Naive thymus-derived CD4-positive, alpha-beta T cell (primary cell): ENCODE measurements at regions not wholly inside any gene's neighbourhood (a gene's known extent, or its start where the extent isn't known, plus 50 kb on each side); places are given as distances from the start of the nearest gene placed in this dataset.

Experiments
- ATAC-seq: fragments of 150-1000 bp; cut with Tn5 transposase; 2 replicates; pipeline ENCODE4 v1.10.0; 2021; ENCODE audit warnings: mild to moderate bottlenecking, moderate library complexity
- CTCF ChIA-PET: fragments of 350-600 bp; sonication (Branson Sonifier 250); formaldehyde crosslinking; loops from one replicate; lab custom pipeline; 2021; ENCODE audit warnings: antibody characterized with exemption; lab: Charles Lee
- POLR2A ChIA-PET: fragments of 350-600 bp; sonication (Branson Sonifier 250); formaldehyde crosslinking; loops from one replicate; lab custom pipeline; 2021; ENCODE audit warnings: antibody characterized with exemption, inconsistent platforms; lab: Charles Lee
- DNase-seq, 9 donors: peaks; one replicate each; pipeline versions ENCODE4 v3.0.0 to v3.0.0-alpha.2; 2020 to 2022; ENCODE audit warnings: mixed read lengths in 1 of 9
- H3K27ac ChIP-seq: one replicate; pipeline ENCODE4 v1.7.0; 2013; ENCODE audit warnings: mild to moderate bottlenecking, low read depth, low read length, moderate library complexity
- H3K27me3 ChIP-seq, 2 donors: one replicate each; pipeline ENCODE4 v1.7.0; 2013; ENCODE audit warnings: low read length in 2 of 2, mild to moderate bottlenecking in 2 of 2, moderate library complexity in 2 of 2; ENCODE audit not compliant: control insufficient read depth in 2 of 2, insufficient read depth in 2 of 2
- H3K36me3 ChIP-seq, 3 experiments: 1 replicate in 2 of 3; 2 replicates in 1 of 3; pipeline ENCODE4 v1.7.0; 2013; ENCODE audit warnings: low read length in 3 of 3, mild to moderate bottlenecking in 3 of 3, moderate library complexity in 1 of 3; ENCODE audit not compliant: insufficient read depth in 3 of 3, control insufficient read depth in 2 of 3
- H3K4me1 ChIP-seq, 2 donors: one replicate each; pipeline ENCODE4 v1.7.0; 2013; ENCODE audit warnings: low read length in 2 of 2, mild to moderate bottlenecking in 2 of 2, moderate library complexity in 1 of 2; ENCODE audit not compliant: control insufficient read depth in 2 of 2, insufficient read depth in 2 of 2
- H3K4me3 ChIP-seq: 2 replicates; pipeline ENCODE4 v1.7.0; 2013; ENCODE audit warnings: mild to moderate bottlenecking, low read length
- H3K9me3 ChIP-seq, 3 experiments: 1 replicate in 2 of 3; 2 replicates in 1 of 3; pipeline ENCODE4 v1.7.0; 2013; ENCODE audit warnings: low read length in 3 of 3; ENCODE audit not compliant: control insufficient read depth in 2 of 3
- H3K27ac Mint-ChIP-seq, 9 donors: one replicate each; pipeline ENCODE4 v1.8.0; 2020 to 2022; ENCODE audit warnings: mixed read lengths in 9 of 9, mild to moderate bottlenecking in 8 of 9, moderate library complexity in 5 of 9, inconsistent platforms in 2 of 9
- H3K27me3 Mint-ChIP-seq, 5 donors: one replicate each; pipeline ENCODE4 v1.8.0; 2021 to 2022; ENCODE audit warnings: mixed read lengths in 5 of 5, mild to moderate bottlenecking in 1 of 5
- H3K36me3 Mint-ChIP-seq, 5 donors: one replicate each; pipeline ENCODE4 v1.8.0; 2020 to 2022; ENCODE audit warnings: mixed read lengths in 5 of 5, mild to moderate bottlenecking in 3 of 5, inconsistent platforms in 1 of 5
- H3K4me1 Mint-ChIP-seq, 7 donors: one replicate each; pipeline ENCODE4 v1.8.0; 2020 to 2022; ENCODE audit warnings: mixed read lengths in 7 of 7, mild to moderate bottlenecking in 3 of 7, inconsistent platforms in 1 of 7
- H3K4me3 Mint-ChIP-seq, 10 donors: one replicate each; pipeline ENCODE4 v1.8.0; 2020 to 2022; ENCODE audit warnings: mild to moderate bottlenecking in 10 of 10, mixed read lengths in 10 of 10, moderate library complexity in 6 of 10, inconsistent platforms in 2 of 10
- H3K9me3 Mint-ChIP-seq, 11 donors: one replicate each; pipeline ENCODE4 v1.8.0; 2020 to 2022; ENCODE audit warnings: mixed read lengths in 11 of 11, mild to moderate bottlenecking in 4 of 11, inconsistent platforms in 1 of 11, moderate library complexity in 1 of 11
- intact Hi-C, 2 donors: fragments of 100-400 bp; cut with micrococcal nuclease; formaldehyde crosslinking; loops; one replicate each; pipeline ENCODE4 v1.15.1; 2023

GRCh38 chr16:87025676-87026075 is 291.5 kb downstream of the C16orf95 start:
- no peak overlapping the region for H3K27ac Mint-ChIP-seq
- ATAC-seq, result no peak
- H3K9me3 Mint-ChIP-seq, result peaks cover 0 to 13% (median 5%) of the 10 kb centered on the region in 11 donors
- peaks cover 2 to 18% (median 6%) of the 10 kb centered on the region in 5 donors for H3K27me3 Mint-ChIP-seq
- ChIA-PET CTCF (no interaction called here), POLR2A (no interaction called here)
- no peak overlapping the region for H3K4me3 Mint-ChIP-seq
- Histone ChIP-seq H3K36me3 (no peaks in the 10 kb centered on the region), H3K27ac (no peak overlapping the region), H3K27me3 (no peaks in the 10 kb centered on the region), H3K4me3 (no peak overlapping the region), H3K4me1 (no peaks in the 10 kb centered on the region), H3K9me3 (no peaks in the 10 kb centered on the region)
- DNase-seq, result no peak
- H3K36me3 Mint-ChIP-seq, result no peaks in the 10 kb centered on the region
- no peaks in the 10 kb centered on the region for H3K4me1 Mint-ChIP-seq
- intact Hi-C loops, result no loop called here

- CTCF ChIA-PET, result no interaction called here
These were observed 290.1 kb downstream of the C16orf95 start for GRCh38 chr16:87027056-87027616.

GRCh38 chr16:87028481-87029320 is 288.5 kb downstream of the C16orf95 start:
- ATAC-seq (no peak), DNase-seq (no peak)
- ChIA-PET POLR2A (no interaction called here), CTCF (no interaction called here)
- intact Hi-C loops, result no loop called here
- Mint-ChIP-seq H3K36me3 (peaks cover 0 to 5% (median 3%) of the 10 kb centered on the region in 5 donors), H3K27me3 (peaks cover 0 to 28% (median 2%) of the 10 kb centered on the region in 5 donors), H3K4me3 (no peak overlapping the region), H3K9me3 (peaks cover 0 to 24% (median 6%) of the 10 kb centered on the region in 11 donors), H3K27ac (no peak overlapping the region), H3K4me1 (no peaks in the 10 kb centered on the region)
- H3K4me3 ChIP-seq, result no peak overlapping the region
- no peaks in the 10 kb centered on the region for H3K27me3 ChIP-seq
- H3K4me1 ChIP-seq, result no peaks in the 10 kb centered on the region
- no peak overlapping the region for H3K27ac ChIP-seq
- H3K9me3 ChIP-seq, result no peaks in the 10 kb centered on the region
- H3K36me3 ChIP-seq, result no peaks in the 10 kb centered on the region

More at GRCh38 chr16:87027056-87027616, 290.1 kb downstream of the C16orf95 start:
- intact Hi-C loops, result no loop called here
- Mint-ChIP-seq H3K4me3 (no peak overlapping the region), H3K27ac (no peak overlapping the region), H3K27me3 (peaks cover 0 to 15% (median 2%) of the 10 kb centered on the region in 5 donors), H3K9me3 (peaks cover 0 to 22% (median 5%) of the 10 kb centered on the region in 11 donors), H3K36me3 (peaks cover 0 to 3% (median under 1%) of the 10 kb centered on the region in 5 donors), H3K4me1 (no peaks in the 10 kb centered on the region)
- POLR2A ChIA-PET, result no interaction called here
- Histone ChIP-seq H3K9me3 (no peaks in the 10 kb centered on the region), H3K27ac (no peak overlapping the region), H3K36me3 (no peaks in the 10 kb centered on the region), H3K27me3 (no peaks in the 10 kb centered on the region), H3K4me1 (no peaks in the 10 kb centered on the region), H3K4me3 (no peak overlapping the region)
- ATAC-seq (no peak), DNase-seq (no peak)

- H3K9me3 ChIP-seq, result no peaks in the 10 kb centered on the region
- intact Hi-C loops, result no loop called here
- no peaks in the 10 kb centered on the region for H3K36me3 ChIP-seq
- Mint-ChIP-seq H3K4me3 (no peak overlapping the region), H3K27me3 (peaks cover 0 to 30% (median 4%) of the 10 kb centered on the region in 5 donors), H3K9me3 (peaks cover 0 to 21% (median 6%) of the 10 kb centered on the region in 11 donors), H3K4me1 (no peaks in the 10 kb centered on the region), H3K27ac (no peak overlapping the region), H3K36me3 (peaks cover 0 to 5% (median 3%) of the 10 kb centered on the region in 5 donors)
- no peaks in the 10 kb centered on the region for H3K4me1 ChIP-seq
- H3K27ac ChIP-seq, result no peak overlapping the region
- H3K27me3 ChIP-seq, result no peaks in the 10 kb centered on the region
- ATAC-seq (no peak), DNase-seq (no peak)
- H3K4me3 ChIP-seq, result no peak overlapping the region
- CTCF ChIA-PET, result no interaction called here
- POLR2A ChIA-PET, result no interaction called here
These were observed 284.6 kb downstream of the C16orf95 start for GRCh38 chr16:87032554-87032953.

GRCh38 chr16:87033021-87033471 is 284.1 kb downstream of the C16orf95 start:
- CTCF ChIA-PET, result no interaction called here
- H3K36me3 Mint-ChIP-seq, result peaks cover 0 to 5% (median 3%) of the 10 kb centered on the region in 5 donors
- POLR2A ChIA-PET, result no interaction called here

GRCh38 chr16:87033541-87034300 is 283.5 kb downstream of the C16orf95 start:
- intact Hi-C loops, result no loop called here
- ChIA-PET CTCF (no interaction called here), POLR2A (no interaction called here)
- DNase-seq, result no peak
- no peak overlapping the region for H3K4me3 Mint-ChIP-seq
- Histone ChIP-seq H3K27ac (no peak overlapping the region), H3K4me3 (no peak overlapping the region), H3K4me1 (no peaks in the 10 kb centered on the region), H3K27me3 (no peaks in the 10 kb centered on the region), H3K36me3 (no peaks in the 10 kb centered on the region), H3K9me3 (no peaks in the 10 kb centered on the region)
- H3K9me3 Mint-ChIP-seq, result peaks cover 0 to 18% (median 5%) of the 10 kb centered on the region in 11 donors
- peaks cover 0 to 28% (median 4%) of the 10 kb centered on the region in 5 donors for H3K27me3 Mint-ChIP-seq
- ATAC-seq, result no peak
- peaks cover 0 to 5% (median 3%) of the 10 kb centered on the region in 5 donors for H3K36me3 Mint-ChIP-seq
- no peak overlapping the region for H3K27ac Mint-ChIP-seq
- peaks cover 0 to 5% (median 0%) of the 10 kb centered on the region in 7 donors for H3K4me1 Mint-ChIP-seq

More at GRCh38 chr16:87033021-87033471, 284.1 kb downstream of the C16orf95 start:
- H3K4me1 ChIP-seq, result no peaks in the 10 kb centered on the region
- H3K9me3 ChIP-seq, result no peaks in the 10 kb centered on the region
- H3K27ac Mint-ChIP-seq, result no peak overlapping the region
- no peaks in the 10 kb centered on the region for H3K4me1 Mint-ChIP-seq
- no peak overlapping the region for H3K4me3 ChIP-seq
- no peak overlapping the region for H3K4me3 Mint-ChIP-seq
- H3K36me3 ChIP-seq, result no peaks in the 10 kb centered on the region
- no peaks in the 10 kb centered on the region for H3K27me3 ChIP-seq
- DNase-seq, result no peak
- ATAC-seq, result no peak
- no peak overlapping the region for H3K27ac ChIP-seq
- peaks cover 0 to 18% (median 6%) of the 10 kb centered on the region in 11 donors for H3K9me3 Mint-ChIP-seq
- intact Hi-C loops, result no loop called here
- H3K27me3 Mint-ChIP-seq, result peaks cover 0 to 30% (median 4%) of the 10 kb centered on the region in 5 donors
